Gastroesophageal sphincter (tissue), 3 donors: ENCODE measurements at regions not wholly inside any gene's neighbourhood (a gene's known extent, or its start where the extent isn't known, plus 50 kb on each side); places are given as distances from the start of the nearest gene placed in this dataset.

Experiments used
- CTCF ChIP-seq, 4 experiments: fragments of 200-600 bp in 2 of 4; fragments of 450-650 bp in 2 of 4; sonication (generic) in 1 of 4; IDR thresholded peaks; one replicate each; pipeline ENCODE4 v1.5.1; 2017 to 2019; ENCODE audit warnings: antibody characterized with exemption in 4 of 4, mild to moderate bottlenecking in 2 of 4, moderate library complexity in 2 of 4
- POLR2A ChIP-seq, 2 donors: fragments of 450-650 bp; IDR thresholded peaks; one replicate each; pipeline ENCODE4 v1.6.1; 2017; ENCODE audit warnings: antibody characterized with exemption in 2 of 2, mild to moderate bottlenecking in 2 of 2, moderate library complexity in 1 of 2

- TF ChIP-seq POLR2A (IDR thresholded peaks at IDR 0.05) (no peak), CTCF (IDR thresholded peaks at IDR 0.05) (no peak)
Measured at GRCh38 chr7:54343511-54343910, 198.7 kb upstream of the VSTM2A start.
